GM12878 (cell line): ENCODE measurements at regions not wholly inside any gene's neighbourhood (a gene's known extent, or its start where the extent isn't known, plus 50 kb on each side); places are given as distances from the start of the nearest gene placed in this dataset.

ENCODE experiments used
- EED ChIP-seq: sonication (generic); IDR thresholded peaks from 2 replicates; pipeline ENCODE4 v1.6.1; 2016; ENCODE audit warnings: antibody characterized with exemption, low read depth
- HCFC1 ChIP-seq: fragments of 150-350 bp; IDR thresholded peaks from 2 replicates; pipeline ENCODE4 v1.6.1; 2014; ENCODE audit warnings: low read length
- MTA2 ChIP-seq: fragments of 450-650 bp; IDR thresholded peaks from 2 replicates; pipeline ENCODE4 v1.6.1; 2016; ENCODE audit warnings: low read depth, mild to moderate bottlenecking, moderate library complexity
- TAF1 ChIP-seq: IDR thresholded peaks from 2 replicates; pipeline ENCODE4 v1.6.1; 2011; ENCODE audit warnings: mild to moderate bottlenecking, low read depth, low read length, borderline replicate concordance
- WRNIP1 ChIP-seq: IDR thresholded peaks from 2 replicates; pipeline ENCODE4 v1.6.1; 2011; ENCODE audit warnings: low read depth, low read length, improper control_type of control experiment, borderline replicate concordance
- TF ChIP-seq, protein P1 (sequence below), 3 experiments: IDR thresholded peaks in 2 of 3; conservative IDR thresholded peaks in 1 of 3; 2 replicates each; pipeline ENCODE4 v1.5.1; 2011; ENCODE audit warnings: low read depth in 3 of 3, low read length in 3 of 3, mild to moderate bottlenecking in 3 of 3, control low read depth in 2 of 3, moderate library complexity in 2 of 3, inconsistent platforms in 1 of 3, mixed read lengths in 1 of 3; ENCODE audit not compliant: control insufficient read depth in 2 of 3, insufficient read depth in 1 of 3; ENCODE audit errors: extremely low read depth in 1 of 3
- TF ChIP-seq, protein P2 (sequence below): IDR thresholded peaks from 2 replicates; pipeline ENCODE4 v1.6.1; 2012; ENCODE audit warnings: improper control_type of control experiment, low read depth, low read length; ENCODE audit not compliant: insufficient replicate concordance

DNA sequence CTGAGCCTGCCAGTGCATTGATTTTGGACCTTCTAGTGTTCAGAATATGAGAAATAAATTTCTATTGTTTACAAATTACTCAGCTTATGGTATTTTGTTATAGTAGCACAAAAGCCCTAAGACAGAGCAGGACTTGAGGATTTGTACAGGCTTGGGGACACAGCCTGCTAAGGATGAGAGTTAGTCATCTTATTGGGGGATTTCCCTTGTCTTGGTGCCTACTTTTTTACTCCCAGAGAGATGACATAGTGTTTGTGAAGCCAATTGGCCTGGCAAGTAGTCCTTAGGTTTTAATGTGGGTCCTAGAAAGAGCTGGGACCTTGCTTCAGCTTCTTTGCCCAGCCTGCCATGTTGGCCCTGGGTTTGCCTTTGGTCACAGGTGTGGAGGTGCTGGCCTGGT is 364.0 kb downstream of the REEP3 start:
- TF ChIP-seq TAF1 (no peak), WRNIP1 (no peak), EED (no peak), MTA2 (no peak), HCFC1 (no peak)
- TF ChIP-seq, protein P1, sequence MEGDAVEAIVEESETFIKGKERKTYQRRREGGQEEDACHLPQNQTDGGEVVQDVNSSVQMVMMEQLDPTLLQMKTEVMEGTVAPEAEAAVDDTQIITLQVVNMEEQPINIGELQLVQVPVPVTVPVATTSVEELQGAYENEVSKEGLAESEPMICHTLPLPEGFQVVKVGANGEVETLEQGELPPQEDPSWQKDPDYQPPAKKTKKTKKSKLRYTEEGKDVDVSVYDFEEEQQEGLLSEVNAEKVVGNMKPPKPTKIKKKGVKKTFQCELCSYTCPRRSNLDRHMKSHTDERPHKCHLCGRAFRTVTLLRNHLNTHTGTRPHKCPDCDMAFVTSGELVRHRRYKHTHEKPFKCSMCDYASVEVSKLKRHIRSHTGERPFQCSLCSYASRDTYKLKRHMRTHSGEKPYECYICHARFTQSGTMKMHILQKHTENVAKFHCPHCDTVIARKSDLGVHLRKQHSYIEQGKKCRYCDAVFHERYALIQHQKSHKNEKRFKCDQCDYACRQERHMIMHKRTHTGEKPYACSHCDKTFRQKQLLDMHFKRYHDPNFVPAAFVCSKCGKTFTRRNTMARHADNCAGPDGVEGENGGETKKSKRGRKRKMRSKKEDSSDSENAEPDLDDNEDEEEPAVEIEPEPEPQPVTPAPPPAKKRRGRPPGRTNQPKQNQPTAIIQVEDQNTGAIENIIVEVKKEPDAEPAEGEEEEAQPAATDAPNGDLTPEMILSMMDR (IDR thresholded peaks at IDR 0.05 in 2 of 3, conservative IDR thresholded peaks at IDR 0.05 in 1 of 3; ENCODE audit: control insufficient read depth in 2 of 3, extremely low read depth in 1 of 3, insufficient read depth in 1 of 3, low read depth in 3 of 3, low read length in 3 of 3), result no peak
- TF ChIP-seq, protein P2, sequence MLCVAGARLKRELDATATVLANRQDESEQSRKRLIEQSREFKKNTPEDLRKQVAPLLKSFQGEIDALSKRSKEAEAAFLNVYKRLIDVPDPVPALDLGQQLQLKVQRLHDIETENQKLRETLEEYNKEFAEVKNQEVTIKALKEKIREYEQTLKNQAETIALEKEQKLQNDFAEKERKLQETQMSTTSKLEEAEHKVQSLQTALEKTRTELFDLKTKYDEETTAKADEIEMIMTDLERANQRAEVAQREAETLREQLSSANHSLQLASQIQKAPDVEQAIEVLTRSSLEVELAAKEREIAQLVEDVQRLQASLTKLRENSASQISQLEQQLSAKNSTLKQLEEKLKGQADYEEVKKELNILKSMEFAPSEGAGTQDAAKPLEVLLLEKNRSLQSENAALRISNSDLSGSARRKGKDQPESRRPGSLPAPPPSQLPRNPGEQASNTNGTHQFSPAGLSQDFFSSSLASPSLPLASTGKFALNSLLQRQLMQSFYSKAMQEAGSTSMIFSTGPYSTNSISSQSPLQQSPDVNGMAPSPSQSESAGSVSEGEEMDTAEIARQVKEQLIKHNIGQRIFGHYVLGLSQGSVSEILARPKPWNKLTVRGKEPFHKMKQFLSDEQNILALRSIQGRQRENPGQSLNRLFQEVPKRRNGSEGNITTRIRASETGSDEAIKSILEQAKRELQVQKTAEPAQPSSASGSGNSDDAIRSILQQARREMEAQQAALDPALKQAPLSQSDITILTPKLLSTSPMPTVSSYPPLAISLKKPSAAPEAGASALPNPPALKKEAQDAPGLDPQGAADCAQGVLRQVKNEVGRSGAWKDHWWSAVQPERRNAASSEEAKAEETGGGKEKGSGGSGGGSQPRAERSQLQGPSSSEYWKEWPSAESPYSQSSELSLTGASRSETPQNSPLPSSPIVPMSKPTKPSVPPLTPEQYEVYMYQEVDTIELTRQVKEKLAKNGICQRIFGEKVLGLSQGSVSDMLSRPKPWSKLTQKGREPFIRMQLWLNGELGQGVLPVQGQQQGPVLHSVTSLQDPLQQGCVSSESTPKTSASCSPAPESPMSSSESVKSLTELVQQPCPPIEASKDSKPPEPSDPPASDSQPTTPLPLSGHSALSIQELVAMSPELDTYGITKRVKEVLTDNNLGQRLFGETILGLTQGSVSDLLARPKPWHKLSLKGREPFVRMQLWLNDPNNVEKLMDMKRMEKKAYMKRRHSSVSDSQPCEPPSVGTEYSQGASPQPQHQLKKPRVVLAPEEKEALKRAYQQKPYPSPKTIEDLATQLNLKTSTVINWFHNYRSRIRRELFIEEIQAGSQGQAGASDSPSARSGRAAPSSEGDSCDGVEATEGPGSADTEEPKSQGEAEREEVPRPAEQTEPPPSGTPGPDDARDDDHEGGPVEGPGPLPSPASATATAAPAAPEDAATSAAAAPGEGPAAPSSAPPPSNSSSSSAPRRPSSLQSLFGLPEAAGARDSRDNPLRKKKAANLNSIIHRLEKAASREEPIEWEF, result no peak
